B cell (primary cell): ENCODE measurements at regions not wholly inside any gene's neighbourhood (a gene's known extent, or its start where the extent isn't known, plus 50 kb on each side); places are given as distances from the start of the nearest gene placed in this dataset.
"Not testable (repeated sequence)": the region's sequence is repeated elsewhere in the genome, so short reads cannot be mapped to it uniquely, and the experiment has no call there.

Experiments
- ATAC-seq: fragments of 200-7000 bp; cut with Tn5 transposase; one replicate; pipeline ENCODE4 v1.10.0; 2021; ENCODE audit warnings: low read depth, mild to moderate bottlenecking, moderate number of reproducible peaks, moderate library complexity
- CTCF ChIA-PET: fragments of 350-600 bp; sonication (Branson Sonifier 250); formaldehyde crosslinking; loops from one replicate; lab custom pipeline; 2021; ENCODE audit warnings: antibody characterized with exemption, inconsistent platforms; lab: Charles Lee
- POLR2A ChIA-PET: fragments of 350-600 bp; sonication (Branson Sonifier 250); formaldehyde crosslinking; loops from one replicate; lab custom pipeline; 2021; ENCODE audit warnings: antibody characterized with exemption; lab: Charles Lee
- DNase-seq: peaks from one replicate; pipeline ENCODE4 v3.0.0; 2013
- H2AFZ ChIP-seq: 2 replicates; pipeline ENCODE4 v1.6.1; 2012; ENCODE audit warnings: mild to moderate bottlenecking, low read depth, low read length; ENCODE audit not compliant: insufficient read depth, poor library complexity, severe bottlenecking
- H3K27ac ChIP-seq, 2 donors: 1 replicate in 1 of 2; 2 replicates in 1 of 2; pipeline ENCODE4 v1.5.1; 2012 to 2013; ENCODE audit warnings: low read length in 2 of 2, mild to moderate bottlenecking in 2 of 2, moderate library complexity in 1 of 2
- H3K27me3 ChIP-seq, 4 experiments: fragments of 200-600 bp in 1 of 4; sonication (generic) in 1 of 4; replicated peaks in 1 of 4; 1 replicate in 2 of 4; 2 replicates in 2 of 4; pipeline versions ENCODE4 v1.6.1 to v1.7.0; 2013 to 2016; ENCODE audit warnings: low read length in 3 of 4, mild to moderate bottlenecking in 2 of 4, mixed read lengths in 1 of 4, moderate library complexity in 1 of 4; ENCODE audit not compliant: insufficient read depth in 4 of 4, control insufficient read depth in 3 of 4; ENCODE audit errors: control extremely low read depth in 1 of 4
- H3K36me3 ChIP-seq, 2 experiments: replicated peaks in 1 of 2; 1 replicate in 1 of 2; 2 replicates in 1 of 2; pipeline versions ENCODE4 v1.6.1 to v1.7.1; 2013; ENCODE audit warnings: low read length in 1 of 2; ENCODE audit not compliant: insufficient read depth in 2 of 2, control insufficient read depth in 1 of 2; ENCODE audit errors: control extremely low read depth in 1 of 2, extremely low read depth in 1 of 2
- H3K4me1 ChIP-seq, 2 donors: fragments of 200-600 bp in 1 of 2; sonication (generic) in 1 of 2; 1 replicate in 1 of 2; 2 replicates in 1 of 2; pipeline versions ENCODE4 v1.5.1 to v1.6.1; 2013 to 2017; ENCODE audit warnings: low read length in 2 of 2; ENCODE audit not compliant: control insufficient read depth in 2 of 2, insufficient read depth in 2 of 2
- H3K4me2 ChIP-seq: replicated peaks from 2 replicates; pipeline ENCODE3; 2012; ENCODE audit warnings: mild to moderate bottlenecking, low read depth, low read length; ENCODE audit not compliant: poor library complexity, severe bottlenecking
- H3K4me3 ChIP-seq, 5 experiments: fragments of 200-600 bp in 1 of 5; sonication (generic) in 1 of 5; 1 replicate in 3 of 5; 2 replicates in 2 of 5; pipeline versions ENCODE4 v1.5.1 to v1.7.0; 2011 to 2016; ENCODE audit warnings: low read length in 4 of 5, mild to moderate bottlenecking in 4 of 5, low read depth in 2 of 5, control low read depth in 1 of 5, moderate library complexity in 1 of 5; ENCODE audit not compliant: insufficient read depth in 1 of 5; ENCODE audit errors: control extremely low read depth in 1 of 5, extremely low read depth in 1 of 5
- H3K79me2 ChIP-seq: fragments of 200-600 bp; sonication (generic); one replicate; pipeline ENCODE4 v1.6.0; 2016; ENCODE audit warnings: low read length; ENCODE audit not compliant: control insufficient read depth, insufficient read depth
- H3K9ac ChIP-seq: fragments of 200-600 bp; sonication (generic); 2 replicates; pipeline ENCODE4 v1.6.1; 2017; ENCODE audit warnings: mild to moderate bottlenecking, low read length, moderate library complexity
- H3K9me3 ChIP-seq, 3 donors: one replicate each; pipeline versions ENCODE4 v1.6.1 to v1.7.1; 2013; ENCODE audit warnings: low read length in 2 of 3; ENCODE audit not compliant: control insufficient read depth in 2 of 3, insufficient read depth in 1 of 3; ENCODE audit errors: control extremely low read depth in 1 of 3
- H4K20me1 ChIP-seq: 2 replicates; pipeline ENCODE4 v1.6.0; 2012; ENCODE audit warnings: mild to moderate bottlenecking, low read length; ENCODE audit not compliant: insufficient read depth, control insufficient read depth, poor library complexity, severe bottlenecking
- H3K27ac Mint-ChIP-seq: one replicate; pipeline ENCODE4 v1.8.0; 2021; ENCODE audit warnings: mixed read lengths
- H3K27me3 Mint-ChIP-seq: one replicate; pipeline ENCODE4 v1.8.0; 2021; ENCODE audit warnings: mixed read lengths
- H3K4me1 Mint-ChIP-seq: one replicate; pipeline ENCODE4 v1.8.0; 2021; ENCODE audit warnings: mixed read lengths
- H3K4me3 Mint-ChIP-seq: one replicate; pipeline ENCODE4 v1.8.0; 2021; ENCODE audit warnings: mixed read lengths
- H3K9me3 Mint-ChIP-seq: one replicate; pipeline ENCODE4 v1.8.0; 2022; ENCODE audit warnings: mixed read lengths; ENCODE audit not compliant: insufficient read depth
- WGBS: methylation state at CpG from one replicate; pipeline ENCODE4 v1.1.5; 2013; ENCODE audit warnings: missing lambda C conversion rate; ENCODE audit not compliant: insufficient coverage; 5-methylcytosine and 5-hydroxymethylcytosine counted together
- intact Hi-C: fragments of 100-400 bp; cut with micrococcal nuclease; formaldehyde crosslinking; loops from one replicate; pipeline ENCODE4 v1.10.0; 2022

GRCh38 chrX:63209645-63210044 is 141.5 kb downstream of the SPIN4 start:
- H2AFZ ChIP-seq, H3K36me3 ChIP-seq, H3K27me3 ChIP-seq, POLR2A ChIA-PET, H3K79me2 ChIP-seq, H3K4me3 Mint-ChIP-seq, H3K9me3 ChIP-seq, H3K4me1 Mint-ChIP-seq, H3K9me3 Mint-ChIP-seq, H3K4me1 ChIP-seq, H3K27ac ChIP-seq, H3K27ac Mint-ChIP-seq, H3K4me3 ChIP-seq, CTCF ChIA-PET, H4K20me1 ChIP-seq, ATAC-seq, H3K4me2 ChIP-seq, intact Hi-C loops, DNase-seq, H3K27me3 Mint-ChIP-seq, H3K9ac ChIP-seq: not testable (repeated sequence)
- no CpG with 5 or more reads among the region's 1 CpG for WGBS

- H3K4me2 ChIP-seq, H3K4me3 ChIP-seq, H4K20me1 ChIP-seq, H3K9ac ChIP-seq, H3K27ac ChIP-seq, H3K36me3 ChIP-seq, ATAC-seq, intact Hi-C loops, POLR2A ChIA-PET, H3K4me1 ChIP-seq, CTCF ChIA-PET, H3K4me3 Mint-ChIP-seq, H3K4me1 Mint-ChIP-seq, H3K27ac Mint-ChIP-seq, H3K79me2 ChIP-seq, DNase-seq, H2AFZ ChIP-seq, H3K27me3 ChIP-seq, H3K27me3 Mint-ChIP-seq, H3K9me3 ChIP-seq, H3K9me3 Mint-ChIP-seq: not testable (repeated sequence)
- WGBS: no CpG with 5 or more reads among the region's 4 CpGs
Measured at GRCh38 chrX:63209128-63209527, 142.0 kb downstream of the SPIN4 start.

- intact Hi-C loops, H3K36me3 ChIP-seq, H3K9me3 ChIP-seq, CTCF ChIA-PET, ATAC-seq, H3K27me3 Mint-ChIP-seq, DNase-seq, H3K27ac ChIP-seq, H2AFZ ChIP-seq, H3K4me1 Mint-ChIP-seq, H3K9ac ChIP-seq, H4K20me1 ChIP-seq, H3K27me3 ChIP-seq, H3K4me3 ChIP-seq, H3K4me3 Mint-ChIP-seq, POLR2A ChIA-PET, H3K27ac Mint-ChIP-seq, H3K79me2 ChIP-seq, H3K4me1 ChIP-seq, H3K4me2 ChIP-seq, H3K9me3 Mint-ChIP-seq: not testable (repeated sequence)
- no CpG with 5 or more reads among the region's 7 CpGs for WGBS
Measured at GRCh38 chrX:63204266-63205074, 146.7 kb downstream of the SPIN4 start.

GRCh38 chrX:63201987-63202386 is 149.1 kb downstream of the SPIN4 start:
- H3K9me3 ChIP-seq, H4K20me1 ChIP-seq, H3K79me2 ChIP-seq, POLR2A ChIA-PET, H3K4me1 Mint-ChIP-seq, intact Hi-C loops, H2AFZ ChIP-seq, H3K4me3 ChIP-seq, H3K27me3 ChIP-seq, ATAC-seq, H3K9me3 Mint-ChIP-seq, H3K27me3 Mint-ChIP-seq, H3K4me3 Mint-ChIP-seq, DNase-seq, H3K9ac ChIP-seq, CTCF ChIA-PET, H3K4me2 ChIP-seq, H3K4me1 ChIP-seq, H3K27ac ChIP-seq, H3K27ac Mint-ChIP-seq, H3K36me3 ChIP-seq: not testable (repeated sequence)
- WGBS: no CpG with 5 or more reads among the region's 4 CpGs
